H9 (cell line): ENCODE measurements at regions not wholly inside any gene's neighbourhood (a gene's known extent, or its start where the extent isn't known, plus 50 kb on each side); places are given as distances from the start of the nearest gene placed in this dataset.

ENCODE experiments used
- DNase-seq: peaks from one replicate; pipeline ENCODE4 v3.0.0-alpha.2; 2017
- H2AFZ ChIP-seq: one replicate; pipeline ENCODE4 v1.6.1; 2013; ENCODE audit warnings: mild to moderate bottlenecking, low read length, control low read depth, moderate library complexity
- H2AK5ac ChIP-seq: 2 replicates; pipeline ENCODE4 v1.6.1; 2013; ENCODE audit warnings: low read length, control low read depth, mixed read lengths; ENCODE audit not compliant: insufficient read length
- H2BK120ac ChIP-seq: one replicate; pipeline ENCODE4 v1.6.1; 2013; ENCODE audit warnings: low read depth, mild to moderate bottlenecking, low read length, control low read depth, inconsistent platforms; ENCODE audit not compliant: poor library complexity, severe bottlenecking
- H2BK12ac ChIP-seq: 2 replicates; pipeline ENCODE4 v1.6.1; 2013; ENCODE audit warnings: low read length, control low read depth, mixed read lengths, low read depth; ENCODE audit not compliant: insufficient read length
- H2BK15ac ChIP-seq: 2 replicates; pipeline ENCODE4 v1.6.1; 2013; ENCODE audit warnings: low read depth, low read length, control low read depth
- H2BK20ac ChIP-seq: one replicate; pipeline ENCODE4 v1.6.1; 2013; ENCODE audit warnings: low read depth, mild to moderate bottlenecking, low read length, control low read depth, inconsistent platforms; ENCODE audit not compliant: poor library complexity, severe bottlenecking
- H2BK5ac ChIP-seq: 2 replicates; pipeline ENCODE4 v1.6.1; 2013; ENCODE audit warnings: low read length, control low read depth, mixed read lengths; ENCODE audit not compliant: insufficient read length
- H3K14ac ChIP-seq: 2 replicates; pipeline ENCODE4 v1.6.1; 2013; ENCODE audit warnings: low read length, control low read depth; ENCODE audit not compliant: insufficient read depth
- H3K18ac ChIP-seq: 2 replicates; pipeline ENCODE4 v1.6.1; 2013; ENCODE audit warnings: low read depth, mild to moderate bottlenecking, mixed read lengths, low read length, control low read depth; ENCODE audit not compliant: insufficient read length
- H3K23ac ChIP-seq: 2 replicates; pipeline ENCODE4 v1.6.1; 2013; ENCODE audit warnings: low read length, control low read depth, mixed read lengths, low read depth; ENCODE audit not compliant: insufficient read length
- H3K23me2 ChIP-seq: 2 replicates; pipeline ENCODE4 v1.6.1; 2013; ENCODE audit warnings: low read depth, mild to moderate bottlenecking, mixed read lengths, low read length, control low read depth; ENCODE audit not compliant: insufficient read length, poor library complexity, severe bottlenecking
- H3K27ac ChIP-seq: 2 replicates; pipeline ENCODE4 v1.5.1; 2013; ENCODE audit warnings: low read length, control low read depth, mixed read lengths, low read depth; ENCODE audit not compliant: insufficient read length
- H3K27me3 ChIP-seq: 2 replicates; pipeline ENCODE4 v1.6.1; 2013; ENCODE audit warnings: low read length, control low read depth, inconsistent platforms; ENCODE audit not compliant: insufficient read depth
- H3K4ac ChIP-seq: 2 replicates; pipeline ENCODE4 v1.6.1; 2013; ENCODE audit warnings: low read depth, mild to moderate bottlenecking, control low read depth, inconsistent platforms, low read length, moderate library complexity
- H3K4me1 ChIP-seq: 2 replicates; pipeline ENCODE4 v1.6.1; 2013; ENCODE audit warnings: low read length, control low read depth, inconsistent platforms; ENCODE audit not compliant: insufficient read depth
- H3K4me2 ChIP-seq: 2 replicates; pipeline ENCODE4 v1.6.1; 2013; ENCODE audit warnings: low read length, control low read depth, mixed read lengths; ENCODE audit not compliant: insufficient read length, insufficient read depth
- H3K56ac ChIP-seq: 2 replicates; pipeline ENCODE4 v1.6.1; 2013; ENCODE audit warnings: low read depth, mild to moderate bottlenecking, mixed read lengths, low read length, control low read depth; ENCODE audit not compliant: insufficient read length
- H3K79me1 ChIP-seq: 2 replicates; pipeline ENCODE4 v1.6.1; 2013; ENCODE audit warnings: low read depth, mild to moderate bottlenecking, moderate library complexity, low read length, control low read depth, inconsistent platforms; ENCODE audit not compliant: insufficient read depth, poor library complexity, severe bottlenecking
- H3K79me2 ChIP-seq: 2 replicates; pipeline ENCODE4 v1.6.1; 2013; ENCODE audit warnings: low read length, control low read depth, inconsistent platforms; ENCODE audit not compliant: insufficient read depth
- H3K9ac ChIP-seq: 2 replicates; pipeline ENCODE4 v1.6.1; 2013; ENCODE audit warnings: low read length, control low read depth, mixed read lengths; ENCODE audit not compliant: insufficient read length; ENCODE audit errors: extremely low read depth
- H3K9me3 ChIP-seq: one replicate; pipeline ENCODE4 v1.6.1; 2013; ENCODE audit warnings: low read depth, low read length, inconsistent platforms; ENCODE audit not compliant: control insufficient read depth
- H3T11ph ChIP-seq: one replicate; pipeline ENCODE4 v1.6.1; 2013; ENCODE audit warnings: mild to moderate bottlenecking, low read length, control low read depth, inconsistent platforms
- H4K20me1 ChIP-seq: one replicate; pipeline ENCODE4 v1.6.1; 2013; ENCODE audit not compliant: control insufficient read depth, insufficient read length, insufficient read depth
- H4K5ac ChIP-seq: 2 replicates; pipeline ENCODE4 v1.6.1; 2013; ENCODE audit warnings: low read depth, mild to moderate bottlenecking, mixed read lengths, low read length, control low read depth; ENCODE audit not compliant: insufficient read length
- H4K8ac ChIP-seq: replicated peaks from 2 replicates; pipeline ENCODE4 v1.6.1; 2013; ENCODE audit warnings: low read length, control low read depth, mixed read lengths, low read depth; ENCODE audit not compliant: insufficient read length
- H4K91ac ChIP-seq: 2 replicates; pipeline ENCODE4 v1.6.1; 2013; ENCODE audit warnings: low read depth, mild to moderate bottlenecking, moderate library complexity, mixed read lengths, low read length, control low read depth; ENCODE audit not compliant: insufficient read length
- H3K27ac Mint-ChIP-seq, 3 experiments: 2 replicates in 2 of 3; 3 replicates in 1 of 3; pipeline ENCODE4 v1.8.0; 2020 to 2021; ENCODE audit warnings: mixed read lengths in 3 of 3, mild to moderate bottlenecking in 1 of 3, moderate library complexity in 1 of 3
- H3K27me3 Mint-ChIP-seq: 2 replicates; pipeline ENCODE4 v1.8.0; 2021; ENCODE audit warnings: low read depth, mild to moderate bottlenecking, moderate library complexity, mixed read lengths
- H3K36me3 Mint-ChIP-seq, 3 experiments: 2 replicates in 2 of 3; 3 replicates in 1 of 3; pipeline ENCODE4 v1.8.0; 2020 to 2021; ENCODE audit warnings: low read depth in 3 of 3, mixed read lengths in 3 of 3; ENCODE audit not compliant: insufficient read depth in 1 of 3
- H3K4me1 Mint-ChIP-seq, 2 experiments: 2 replicates each; pipeline ENCODE4 v1.8.0; 2020; ENCODE audit warnings: mixed read lengths in 2 of 2
- H3K4me3 Mint-ChIP-seq, 2 experiments: 2 replicates in 1 of 2; 3 replicates in 1 of 2; pipeline ENCODE4 v1.8.0; 2020 to 2021; ENCODE audit warnings: mild to moderate bottlenecking in 2 of 2, mixed read lengths in 2 of 2, moderate library complexity in 1 of 2
- H3K9me3 Mint-ChIP-seq, 2 experiments: 2 replicates in 1 of 2; 3 replicates in 1 of 2; pipeline ENCODE4 v1.8.0; 2020; ENCODE audit warnings: mild to moderate bottlenecking in 2 of 2, mixed read lengths in 2 of 2, moderate library complexity in 1 of 2
- CTCF ChIP-seq: fragments of 200-600 bp; sonication (generic); conservative IDR thresholded peaks from 3 replicates; pipeline ENCODE4 v1.8.0; 2021; ENCODE audit warnings: antibody characterized with exemption, mild to moderate bottlenecking
- WGBS: extraction: QIAGEN DNeasy Blood & Tissue Kit; methylation state at CpG from one replicate; pipeline ENCODE4 v1.1.7; 2013; ENCODE audit warnings: missing lambda C conversion rate, low lambda C conversion rate, mixed read lengths; ENCODE audit not compliant: insufficient read length; ENCODE audit errors: extremely low coverage; 5-methylcytosine and 5-hydroxymethylcytosine counted together

GRCh38 chr14:26870722-26871617 lies 273.1 kb upstream of the NOVA1 start:
- H3K4ac ChIP-seq: no peak overlapping the region
- no peaks in the 10 kb centered on the region for H3K79me1 ChIP-seq
- H3K9ac ChIP-seq: no peak overlapping the region
- H3K4me1 ChIP-seq: peaks cover 4% of the 10 kb centered on the region; the same call in 1 of the 2 replicates
- H2BK20ac ChIP-seq: no peak overlapping the region
- no peak overlapping the region for H4K5ac ChIP-seq
- no peak overlapping the region for H3K18ac ChIP-seq
- H3K79me2 ChIP-seq: no peaks in the 10 kb centered on the region
- no peak for DNase-seq
- Mint-ChIP-seq H3K27me3 (no peaks in the 10 kb centered on the region), H3K36me3 (no peaks in the 10 kb centered on the region), H3K4me1 (peaks cover 35 to 39% of the 10 kb centered on the region in 2 experiments), H3K9me3 (no peaks in the 10 kb centered on the region), H3K27ac (peak overlapping the region; percentile 35 to 77 (median 49); a peak in 6 of 7 replicates), H3K4me3 (no peak overlapping the region)
- H4K20me1 ChIP-seq: no peaks in the 10 kb centered on the region
- TF ChIP-seq CTCF: no peak
- H2BK120ac ChIP-seq: no peak overlapping the region
- no peak overlapping the region for H2BK15ac ChIP-seq
- H3K14ac ChIP-seq: no peak overlapping the region
- H3K23ac ChIP-seq: no peak overlapping the region
- H4K8ac ChIP-seq: no peak overlapping the region
- H3K4me2 ChIP-seq: no peak overlapping the region
- no peak overlapping the region for H2AFZ ChIP-seq
- H2BK12ac ChIP-seq: no peak overlapping the region
- no CpG with 5 or more reads among the region's 8 CpGs for WGBS
- no peak overlapping the region for H4K91ac ChIP-seq
- H3K9me3 ChIP-seq: no peaks in the 10 kb centered on the region
- no peak overlapping the region for H3T11ph ChIP-seq
- no peak overlapping the region for H2AK5ac ChIP-seq
- H3K23me2 ChIP-seq: no peaks in the 10 kb centered on the region
- no peak overlapping the region for H3K56ac ChIP-seq
- H3K27me3 ChIP-seq: no peaks in the 10 kb centered on the region
- no peak overlapping the region for H3K27ac ChIP-seq
- no peak overlapping the region for H2BK5ac ChIP-seq
